Body of pancreas (tissue), 4 donors: ENCODE measurements at regions not wholly inside any gene's neighbourhood (a gene's known extent, or its start where the extent isn't known, plus 50 kb on each side); places are given as distances from the start of the nearest gene placed in this dataset.
A peak's percentile ranks its signal among the peaks of the same experiment; 100 is the strongest.

Experiments used
- ATAC-seq: fragments of 150-250 bp; one replicate; pipeline ENCODE4 v1.9.1; 2016
- DNase-seq, 4 donors: peaks; one replicate each; pipeline ENCODE4 v3.0.0-alpha.2; 2019
- H3K27ac ChIP-seq, 4 donors: fragments of 200-600 bp; sonication (generic); 1 replicate in 3 of 4; 2 replicates in 1 of 4; pipeline versions ENCODE4 v1.5.1 to v1.6.1; 2016 to 2019; ENCODE audit warnings: mild to moderate bottlenecking in 1 of 4, mixed read lengths in 1 of 4, moderate library complexity in 1 of 4
- H3K27me3 ChIP-seq, 2 donors: fragments of 200-600 bp; sonication (generic); one replicate each; pipeline ENCODE4 v1.6.0; 2016; ENCODE audit warnings: mild to moderate bottlenecking in 1 of 2
- H3K36me3 ChIP-seq, 2 donors: fragments of 200-600 bp; sonication (generic); replicated peaks in 1 of 2; 2 replicates each; pipeline ENCODE4 v1.5.1; 2016; ENCODE audit warnings: low read depth in 2 of 2; ENCODE audit not compliant: insufficient read depth in 1 of 2
- H3K4me1 ChIP-seq: fragments of 200-600 bp; sonication (generic); one replicate; pipeline ENCODE4 v1.6.0; 2016
- H3K4me3 ChIP-seq, 2 donors: fragments of 200-600 bp; sonication (generic); 1 replicate in 1 of 2; 2 replicates in 1 of 2; pipeline ENCODE4 v1.5.1; 2016 to 2019
- H3K9me3 ChIP-seq, 3 donors: fragments of 200-600 bp; sonication (generic); 1 replicate in 2 of 3; 2 replicates in 1 of 3; pipeline ENCODE4 v1.5.1; 2016
- CTCF ChIP-seq, 7 experiments: fragments of 450-650 bp in 4 of 7; fragments of 200-600 bp in 3 of 7; sonication (generic) in 3 of 7; IDR thresholded peaks; one replicate each; pipeline ENCODE4 v1.5.1; 2016 to 2019; ENCODE audit warnings: antibody characterized with exemption in 7 of 7
- POLR2A ChIP-seq, 3 donors: fragments of 450-650 bp; IDR thresholded peaks; one replicate each; pipeline ENCODE4 v1.6.1; 2016; ENCODE audit warnings: antibody characterized with exemption in 3 of 3, mild to moderate bottlenecking in 2 of 3
- WGBS, 2 donors: methylation state at CpG; one replicate each; pipeline ENCODE4 v1.1.5; 2017; 5-methylcytosine and 5-hydroxymethylcytosine counted together
- intact Hi-C: fragments of 100-400 bp; cut with DNase I; formaldehyde crosslinking; loops from one replicate; pipeline ENCODE4 v1.15.1; 2023

- no peaks in the 10 kb centered on the region for H3K27me3 ChIP-seq
- H3K9me3 ChIP-seq: no peaks in the 10 kb centered on the region
- H3K36me3 ChIP-seq: no peaks in the 10 kb centered on the region
- DNase-seq: peak; percentile 49 to 81 (median 68)
- WGBS, 2 donors: 14 to 28% methylated on average over 2 of the region's 2 CpGs
- H3K4me3 ChIP-seq: no peak overlapping the region
- TF ChIP-seq CTCF (IDR thresholded peaks at IDR 0.05) (no peak), POLR2A (IDR thresholded peaks at IDR 0.05) (no peak)
- intact Hi-C loops: no loop called here
- ATAC-seq: peak; percentile 95
- peak overlapping the region in 1 of 4 donors; percentile 25 for H3K27ac ChIP-seq
- peaks cover 17% of the 10 kb centered on the region for H3K4me1 ChIP-seq
These were observed 463.2 kb upstream of the ZNF608 start for GRCh38 chr5:125209650-125210049.

GRCh38 chr5:125210242-125210947 lies 464.0 kb upstream of the ZNF608 start:
- H3K4me1 ChIP-seq: peaks cover 17% of the 10 kb centered on the region
- no peak for DNase-seq
- H3K27ac ChIP-seq: peak overlapping the region in 1 of 4 donors; percentile 25
- H3K27me3 ChIP-seq: no peaks in the 10 kb centered on the region
- no peak overlapping the region for H3K4me3 ChIP-seq
- TF ChIP-seq CTCF (IDR thresholded peaks at IDR 0.05) (no peak), POLR2A (IDR thresholded peaks at IDR 0.05) (no peak)
- WGBS, 2 donors: 0 to 67% methylated on average over 1 of the region's 1 CpG
- no peaks in the 10 kb centered on the region for H3K36me3 ChIP-seq
- no peaks in the 10 kb centered on the region for H3K9me3 ChIP-seq
- intact Hi-C loops: no loop called here
- ATAC-seq: no peak

DNA sequence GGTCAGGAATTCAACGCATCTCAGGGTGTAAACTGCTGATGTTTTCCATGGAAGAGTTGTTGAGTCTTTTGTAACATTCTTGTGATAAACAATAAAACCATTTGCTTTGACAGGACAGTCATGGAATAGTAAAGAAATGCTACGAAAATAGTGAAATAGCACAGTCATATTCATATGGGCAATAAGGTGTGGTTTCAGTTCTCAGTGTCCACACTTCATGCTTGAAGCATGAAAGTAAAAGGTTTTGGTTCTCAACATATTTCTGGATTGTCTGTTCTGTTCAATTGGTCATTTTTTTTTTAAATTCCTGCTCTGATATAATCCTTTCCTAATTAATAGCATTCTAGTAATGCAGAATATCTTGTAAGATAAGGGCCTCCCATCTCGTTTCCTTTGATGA lies 467.6 kb upstream of the ZNF608 start:
- H3K27me3 ChIP-seq: no peaks in the 10 kb centered on the region
- H3K9me3 ChIP-seq: no peaks in the 10 kb centered on the region
- H3K4me3 ChIP-seq: no peak overlapping the region
- 85 to 89% methylated on average over 3 of the region's 3 CpGs for WGBS, 2 donors
- peaks cover 11% of the 10 kb centered on the region for H3K4me1 ChIP-seq
- ATAC-seq (no peak), DNase-seq (no peak)
- intact Hi-C loops: no loop called here
- no peak overlapping the region for H3K27ac ChIP-seq
- no peak for TF ChIP-seq POLR2A (IDR thresholded peaks at IDR 0.05)
- no peaks in the 10 kb centered on the region for H3K36me3 ChIP-seq

GRCh38 chr5:125215593-125215992 lies 469.2 kb upstream of the ZNF608 start:
- DNase-seq (no peak), ATAC-seq (no peak)
- no peak for TF ChIP-seq CTCF (IDR thresholded peaks at IDR 0.05)
- TF ChIP-seq POLR2A (IDR thresholded peaks at IDR 0.05): no peak
- Histone ChIP-seq H3K4me3 (no peak overlapping the region), H3K9me3 (no peaks in the 10 kb centered on the region), H3K36me3 (no peaks in the 10 kb centered on the region), H3K4me1 (no peaks in the 10 kb centered on the region), H3K27me3 (no peaks in the 10 kb centered on the region), H3K27ac (no peak overlapping the region)
- intact Hi-C loops: no loop called here
- 93 to 100% methylated on average over 1 of the region's 1 CpG for WGBS, 2 donors

GRCh38 chr5:125219710-125220109 lies 473.3 kb upstream of the ZNF608 start:
- Histone ChIP-seq H3K4me1 (peaks cover 8% of the 10 kb centered on the region), H3K27me3 (no peaks in the 10 kb centered on the region), H3K36me3 (no peaks in the 10 kb centered on the region), H3K27ac (no peak overlapping the region), H3K4me3 (no peak overlapping the region), H3K9me3 (no peaks in the 10 kb centered on the region)
- ATAC-seq (no peak), DNase-seq (no peak)
- intact Hi-C loops: no loop called here
- no peak for TF ChIP-seq CTCF (IDR thresholded peaks at IDR 0.05)
- no peak for TF ChIP-seq POLR2A (IDR thresholded peaks at IDR 0.05)
